ENCODE measurements at regions not wholly inside any gene's neighbourhood (a gene's known extent, or its start where the extent isn't known, plus 50 kb on each side); places are given as distances from the start of the nearest gene placed in this dataset.

DNA sequence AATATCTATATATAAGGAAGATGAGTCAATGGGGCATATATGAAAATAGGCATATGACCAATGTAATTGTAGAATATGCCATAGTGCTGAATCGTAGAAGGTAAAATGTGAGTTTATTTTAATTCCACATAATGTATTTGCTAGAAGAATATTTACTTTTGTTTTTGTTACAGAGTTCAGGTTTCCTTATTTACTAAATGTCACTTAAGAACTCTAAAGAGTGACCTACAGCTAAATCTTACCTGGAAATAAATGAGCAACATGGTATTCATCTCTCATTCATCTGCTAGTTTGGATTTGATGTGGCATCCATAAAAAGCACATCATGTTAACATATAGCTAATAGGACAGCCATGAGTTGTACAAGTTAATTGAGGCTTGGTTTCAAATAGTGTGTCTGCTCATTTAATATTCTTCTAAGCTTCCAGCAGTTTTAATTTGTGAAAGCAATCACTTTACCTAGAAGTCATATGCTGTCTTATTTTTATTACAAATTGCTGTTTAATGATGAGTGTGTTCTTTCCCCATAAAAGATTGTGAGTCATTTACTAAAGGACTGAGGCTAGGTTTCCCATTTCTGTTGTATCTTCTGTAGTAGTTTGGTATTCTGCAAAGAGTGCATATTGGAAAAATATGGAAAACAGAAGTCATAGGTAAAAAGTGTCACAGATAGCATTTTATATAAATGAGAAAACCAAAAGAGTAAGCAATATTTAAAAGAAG is 222.1 kb upstream of the POU1F1 start:
- no peaks in the 10 kb centered on the region for H3K36me3 ChIP-seq (ENCODE audit: insufficient read depth, low read length)
- no peak overlapping the region for H3K9ac ChIP-seq (ENCODE audit: low read length)
- H3K27ac ChIP-seq (ENCODE audit: low read length), result no peak overlapping the region
- no peaks in the 10 kb centered on the region for H3K9me2 ChIP-seq (ENCODE audit: insufficient read depth, low read length)
- H3K9me3 ChIP-seq (ENCODE audit: low read length), result no peaks in the 10 kb centered on the region
- TF ChIP-seq EP300 (conservative IDR thresholded peaks at IDR 0.05; ENCODE audit: poor library complexity, severe bottlenecking), result no peak
- TF ChIP-seq SMC3 (conservative IDR thresholded peaks at IDR 0.05; ENCODE audit: poor library complexity), result no peak
- no peak for TF ChIP-seq POLR2AphosphoS5 (IDR thresholded peaks at IDR 0.05)
- TF ChIP-seq, protein P1, sequence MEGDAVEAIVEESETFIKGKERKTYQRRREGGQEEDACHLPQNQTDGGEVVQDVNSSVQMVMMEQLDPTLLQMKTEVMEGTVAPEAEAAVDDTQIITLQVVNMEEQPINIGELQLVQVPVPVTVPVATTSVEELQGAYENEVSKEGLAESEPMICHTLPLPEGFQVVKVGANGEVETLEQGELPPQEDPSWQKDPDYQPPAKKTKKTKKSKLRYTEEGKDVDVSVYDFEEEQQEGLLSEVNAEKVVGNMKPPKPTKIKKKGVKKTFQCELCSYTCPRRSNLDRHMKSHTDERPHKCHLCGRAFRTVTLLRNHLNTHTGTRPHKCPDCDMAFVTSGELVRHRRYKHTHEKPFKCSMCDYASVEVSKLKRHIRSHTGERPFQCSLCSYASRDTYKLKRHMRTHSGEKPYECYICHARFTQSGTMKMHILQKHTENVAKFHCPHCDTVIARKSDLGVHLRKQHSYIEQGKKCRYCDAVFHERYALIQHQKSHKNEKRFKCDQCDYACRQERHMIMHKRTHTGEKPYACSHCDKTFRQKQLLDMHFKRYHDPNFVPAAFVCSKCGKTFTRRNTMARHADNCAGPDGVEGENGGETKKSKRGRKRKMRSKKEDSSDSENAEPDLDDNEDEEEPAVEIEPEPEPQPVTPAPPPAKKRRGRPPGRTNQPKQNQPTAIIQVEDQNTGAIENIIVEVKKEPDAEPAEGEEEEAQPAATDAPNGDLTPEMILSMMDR (IDR thresholded peaks at IDR 0.05; ENCODE audit: poor library complexity, severe bottlenecking), result no peak
- TF ChIP-seq TAF1 (IDR thresholded peaks at IDR 0.05; ENCODE audit: low read depth), result no peak
- TF ChIP-seq RAD21 (conservative IDR thresholded peaks at IDR 0.05), result no peak
- no peak for TF ChIP-seq MXI1 (conservative IDR thresholded peaks at IDR 0.05; ENCODE audit: poor library complexity, severe bottlenecking)
- TF ChIP-seq EZH2 (IDR thresholded peaks at IDR 0.05; ENCODE audit: borderline replicate concordance, insufficient read depth, low read length, poor library complexity, severe bottlenecking), result no peak
- TF ChIP-seq, protein P2, sequence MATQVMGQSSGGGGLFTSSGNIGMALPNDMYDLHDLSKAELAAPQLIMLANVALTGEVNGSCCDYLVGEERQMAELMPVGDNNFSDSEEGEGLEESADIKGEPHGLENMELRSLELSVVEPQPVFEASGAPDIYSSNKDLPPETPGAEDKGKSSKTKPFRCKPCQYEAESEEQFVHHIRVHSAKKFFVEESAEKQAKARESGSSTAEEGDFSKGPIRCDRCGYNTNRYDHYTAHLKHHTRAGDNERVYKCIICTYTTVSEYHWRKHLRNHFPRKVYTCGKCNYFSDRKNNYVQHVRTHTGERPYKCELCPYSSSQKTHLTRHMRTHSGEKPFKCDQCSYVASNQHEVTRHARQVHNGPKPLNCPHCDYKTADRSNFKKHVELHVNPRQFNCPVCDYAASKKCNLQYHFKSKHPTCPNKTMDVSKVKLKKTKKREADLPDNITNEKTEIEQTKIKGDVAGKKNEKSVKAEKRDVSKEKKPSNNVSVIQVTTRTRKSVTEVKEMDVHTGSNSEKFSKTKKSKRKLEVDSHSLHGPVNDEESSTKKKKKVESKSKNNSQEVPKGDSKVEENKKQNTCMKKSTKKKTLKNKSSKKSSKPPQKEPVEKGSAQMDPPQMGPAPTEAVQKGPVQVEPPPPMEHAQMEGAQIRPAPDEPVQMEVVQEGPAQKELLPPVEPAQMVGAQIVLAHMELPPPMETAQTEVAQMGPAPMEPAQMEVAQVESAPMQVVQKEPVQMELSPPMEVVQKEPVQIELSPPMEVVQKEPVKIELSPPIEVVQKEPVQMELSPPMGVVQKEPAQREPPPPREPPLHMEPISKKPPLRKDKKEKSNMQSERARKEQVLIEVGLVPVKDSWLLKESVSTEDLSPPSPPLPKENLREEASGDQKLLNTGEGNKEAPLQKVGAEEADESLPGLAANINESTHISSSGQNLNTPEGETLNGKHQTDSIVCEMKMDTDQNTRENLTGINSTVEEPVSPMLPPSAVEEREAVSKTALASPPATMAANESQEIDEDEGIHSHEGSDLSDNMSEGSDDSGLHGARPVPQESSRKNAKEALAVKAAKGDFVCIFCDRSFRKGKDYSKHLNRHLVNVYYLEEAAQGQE (IDR thresholded peaks at IDR 0.05; ENCODE audit: borderline replicate concordance), result no peak
- H2AFZ ChIP-seq (ENCODE audit: low read depth, low read length), result no peak overlapping the region
- H3K79me2 ChIP-seq (replicated peaks; ENCODE audit: insufficient read depth, low read length), result no peaks in the 10 kb centered on the region
- no peak overlapping the region for H3K4me2 ChIP-seq (ENCODE audit: low read length)
- H3K27me3 ChIP-seq (ENCODE audit: insufficient read depth, low read depth, low read length), result no peaks in the 10 kb centered on the region
- no peak overlapping the region for H3K4me3 ChIP-seq (ENCODE audit: low read length)
- H4K20me1 ChIP-seq (ENCODE audit: insufficient read depth), result no peaks in the 10 kb centered on the region
- H3F3A ChIP-seq (ENCODE audit: insufficient read depth, low read length, poor library complexity, severe bottlenecking), result no peaks in the 10 kb centered on the region

DNA sequence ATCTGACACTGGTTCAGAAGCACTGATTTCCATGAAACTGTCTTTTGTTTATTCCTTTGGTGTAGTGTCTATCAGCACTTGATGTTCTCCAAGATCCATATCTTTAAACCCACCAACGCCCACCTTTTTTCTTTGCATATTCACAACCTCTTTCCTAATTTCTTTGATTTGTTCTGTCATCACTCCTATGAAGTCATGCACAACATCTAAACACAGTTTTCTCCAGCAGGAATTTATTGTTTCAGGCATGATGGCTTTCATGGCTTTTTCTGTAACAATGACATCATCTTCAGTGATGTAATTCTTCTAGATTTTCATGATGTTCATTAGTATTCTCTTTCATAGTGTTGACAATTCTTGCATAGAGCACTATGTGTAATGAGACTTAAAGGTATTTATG is 219.6 kb upstream of the POU1F1 start:
- H3K4me3 ChIP-seq (ENCODE audit: low read length), result no peak overlapping the region
- no peaks in the 10 kb centered on the region for H3K9me2 ChIP-seq (ENCODE audit: insufficient read depth, low read length)
- no peaks in the 10 kb centered on the region for H3K9me3 ChIP-seq (ENCODE audit: low read length)
- H2AFZ ChIP-seq (ENCODE audit: low read depth, low read length), result no peak overlapping the region
- H3K27ac ChIP-seq (ENCODE audit: low read length), result no peak overlapping the region
- H3K79me2 ChIP-seq (replicated peaks; ENCODE audit: insufficient read depth, low read length), result no peaks in the 10 kb centered on the region
- no peaks in the 10 kb centered on the region for H3K27me3 ChIP-seq (ENCODE audit: insufficient read depth, low read depth, low read length)
- no peaks in the 10 kb centered on the region for H3F3A ChIP-seq (ENCODE audit: insufficient read depth, low read length, poor library complexity, severe bottlenecking)
- TF ChIP-seq, protein P2 (IDR thresholded peaks at IDR 0.05; ENCODE audit: borderline replicate concordance), result no peak
- no peak for TF ChIP-seq SMC3 (conservative IDR thresholded peaks at IDR 0.05; ENCODE audit: poor library complexity)
- no peak for TF ChIP-seq POLR2AphosphoS5 (IDR thresholded peaks at IDR 0.05)
- TF ChIP-seq, protein P1 (IDR thresholded peaks at IDR 0.05; ENCODE audit: poor library complexity, severe bottlenecking), result no peak
- TF ChIP-seq RAD21 (conservative IDR thresholded peaks at IDR 0.05), result no peak
- TF ChIP-seq TAF1 (IDR thresholded peaks at IDR 0.05; ENCODE audit: low read depth), result no peak
- no peak for TF ChIP-seq MXI1 (conservative IDR thresholded peaks at IDR 0.05; ENCODE audit: poor library complexity, severe bottlenecking)
- TF ChIP-seq EZH2 (IDR thresholded peaks at IDR 0.05; ENCODE audit: borderline replicate concordance, insufficient read depth, low read length, poor library complexity, severe bottlenecking), result no peak
- no peak for TF ChIP-seq EP300 (conservative IDR thresholded peaks at IDR 0.05; ENCODE audit: poor library complexity, severe bottlenecking)
- no peak overlapping the region for H3K9ac ChIP-seq (ENCODE audit: low read length)
- no peaks in the 10 kb centered on the region for H3K36me3 ChIP-seq (ENCODE audit: insufficient read depth, low read length)
- no peaks in the 10 kb centered on the region for H4K20me1 ChIP-seq (ENCODE audit: insufficient read depth)
- no peak overlapping the region for H3K4me2 ChIP-seq (ENCODE audit: low read length)

Data from neural cell (in vitro differentiated cells).